Smooth muscle cell of the brain vasculature (primary cell): ENCODE measurements at regions not wholly inside any gene's neighbourhood (a gene's known extent, or its start where the extent isn't known, plus 50 kb on each side); places are given as distances from the start of the nearest gene placed in this dataset.
"Not testable (repeated sequence)": the region's sequence is repeated elsewhere in the genome, so short reads cannot be mapped to it uniquely, and the experiment has no call there.

ENCODE experiments used
- DNase-seq: peaks from one replicate; pipeline ENCODE4 v3.0.0-alpha.2; 2012; ENCODE audit warnings: low read depth, low spot score

DNA sequence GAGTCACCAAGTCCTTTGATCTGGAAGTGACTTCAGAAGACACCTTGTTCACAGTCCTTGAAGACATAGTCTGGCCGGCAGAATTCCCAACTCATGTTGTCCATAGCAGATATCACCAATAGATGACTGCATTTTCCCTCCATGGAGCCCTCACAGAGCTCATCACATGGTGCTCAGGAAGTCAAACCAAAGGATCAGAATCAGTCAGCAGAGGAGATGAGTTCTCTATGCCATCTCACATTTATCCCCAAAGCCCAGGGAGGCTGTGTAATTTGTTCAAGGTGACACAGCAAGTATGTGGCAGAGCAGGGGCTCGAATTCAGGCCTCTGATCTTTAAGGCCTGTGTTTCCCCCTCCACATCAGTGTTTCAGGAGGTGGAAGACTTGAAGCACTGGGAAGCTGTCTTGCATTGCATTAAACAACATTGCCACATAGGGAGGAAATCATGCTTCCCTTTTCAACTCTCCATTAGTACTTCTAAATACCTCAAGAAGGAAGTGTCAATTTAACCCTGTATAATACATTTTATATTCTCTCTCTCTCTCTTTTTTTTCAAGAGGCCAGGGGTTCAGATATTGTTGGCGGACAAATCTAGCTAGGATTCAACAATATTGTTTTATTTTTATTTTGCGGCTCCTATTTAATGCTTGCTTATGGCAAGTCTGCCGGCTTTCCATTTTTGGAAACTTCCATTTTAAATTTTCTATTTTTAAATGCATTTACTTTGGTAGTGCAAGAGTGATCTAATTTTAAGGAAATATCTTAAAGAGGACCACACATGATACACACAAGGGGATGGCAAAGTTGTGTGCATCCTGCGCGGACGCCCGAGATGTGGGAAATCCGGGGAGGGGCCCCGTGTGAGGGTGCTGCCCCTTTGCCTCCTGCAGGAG, 61.9 kb downstream of the NPIPB5 start:
- not testable (repeated sequence) for DNase-seq

DNA sequence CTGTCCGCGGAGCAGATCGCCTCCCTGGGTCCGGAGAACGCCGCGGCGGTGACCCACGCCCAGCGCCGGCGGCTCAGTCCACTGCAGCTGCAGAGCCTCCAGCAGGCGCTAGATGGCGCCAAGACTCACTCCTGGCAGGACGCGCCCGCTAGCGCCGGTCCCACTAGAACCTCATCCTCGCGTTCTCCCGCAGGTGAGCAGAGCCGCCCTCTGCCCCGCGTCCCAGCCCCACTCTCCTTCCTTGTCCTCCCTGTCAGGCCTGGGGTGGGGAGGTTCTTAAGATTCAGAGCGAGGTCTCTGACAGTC, 62.5 kb downstream of the NPIPB5 start:
- not testable (repeated sequence) for DNase-seq

DNA sequence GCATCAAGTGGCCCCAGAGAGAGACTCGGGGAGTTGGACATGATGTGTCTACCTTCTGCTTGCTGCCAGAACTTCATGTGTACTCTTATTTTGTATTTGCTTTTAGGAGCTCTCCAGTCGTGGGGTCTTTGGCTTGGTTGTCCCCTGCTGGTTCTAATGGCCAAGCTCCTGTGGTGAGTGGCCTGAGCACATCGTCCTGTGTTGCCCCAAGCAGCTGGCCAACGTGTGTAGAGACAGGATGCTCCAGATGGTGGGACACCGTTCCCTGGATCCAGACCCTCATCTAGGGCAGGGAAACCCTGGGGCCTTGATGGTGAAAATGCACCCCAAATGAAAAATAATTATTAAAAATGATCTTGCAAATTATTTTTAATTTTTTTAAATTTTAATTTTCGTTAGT, 65.8 kb downstream of the NPIPB5 start:
- DNase-seq: not testable (repeated sequence)

DNA sequence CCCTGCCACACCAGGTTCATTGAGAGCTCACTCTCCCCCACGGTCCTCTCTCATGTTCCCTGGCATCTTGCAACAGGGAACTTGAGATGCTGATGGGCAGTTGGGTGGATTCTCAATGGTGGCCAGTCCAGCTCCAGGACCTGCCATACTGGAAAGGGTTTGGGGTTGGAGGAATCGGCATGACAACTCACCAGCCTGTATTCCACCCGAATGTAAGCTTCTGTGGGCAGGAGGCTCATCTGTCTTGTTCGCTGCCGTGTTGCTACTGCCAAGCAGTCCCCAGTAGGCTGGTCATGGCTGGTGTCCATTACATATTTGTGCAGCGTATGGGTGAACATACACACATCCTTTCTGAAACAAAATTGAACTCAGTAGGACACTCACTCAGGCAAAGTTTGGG, 72.5 kb downstream of the NPIPB5 start:
- not testable (repeated sequence) for DNase-seq

DNA sequence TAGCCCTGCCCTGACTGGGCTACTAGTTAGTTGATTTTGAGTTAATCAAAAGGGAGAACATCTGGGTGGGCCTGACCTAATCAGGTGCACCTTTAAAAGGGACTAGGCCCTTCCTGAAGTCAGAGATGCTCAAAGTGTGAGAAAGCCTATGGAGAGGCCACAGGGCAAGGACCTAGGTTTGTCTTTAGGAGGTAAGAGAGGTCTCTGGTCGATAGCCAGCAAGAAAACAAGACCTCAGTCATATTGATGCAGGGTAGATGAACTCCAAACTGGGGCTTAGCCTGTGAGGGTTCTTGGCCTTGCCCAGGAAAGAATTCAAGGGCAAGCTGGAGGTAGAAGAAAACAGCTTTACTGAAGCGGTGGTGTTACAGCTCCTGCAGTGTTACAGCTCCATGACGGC, 73.8 kb downstream of the NPIPB5 start:
- DNase-seq: not testable (repeated sequence)

DNA sequence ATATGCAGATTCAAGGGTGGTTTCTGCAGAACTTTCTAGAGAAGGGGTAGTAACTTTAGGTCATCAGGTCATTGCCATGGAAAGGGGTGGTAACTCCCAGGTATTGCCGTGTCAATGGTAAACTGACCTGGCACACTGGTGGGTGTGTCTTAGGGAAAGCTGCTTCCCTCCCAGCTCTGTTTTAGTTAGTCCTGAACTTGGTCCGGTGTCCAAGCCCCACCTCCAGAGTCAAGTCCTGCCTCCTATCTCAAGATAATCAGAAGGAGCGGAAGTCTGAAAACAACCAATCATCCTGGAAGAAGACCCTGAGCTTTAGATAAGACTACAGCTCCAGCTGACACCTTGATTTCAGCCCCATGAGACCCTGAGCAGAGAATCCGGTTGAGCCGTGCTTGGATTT, 74.2 kb downstream of the NPIPB5 start:
- DNase-seq: not testable (repeated sequence)

DNA sequence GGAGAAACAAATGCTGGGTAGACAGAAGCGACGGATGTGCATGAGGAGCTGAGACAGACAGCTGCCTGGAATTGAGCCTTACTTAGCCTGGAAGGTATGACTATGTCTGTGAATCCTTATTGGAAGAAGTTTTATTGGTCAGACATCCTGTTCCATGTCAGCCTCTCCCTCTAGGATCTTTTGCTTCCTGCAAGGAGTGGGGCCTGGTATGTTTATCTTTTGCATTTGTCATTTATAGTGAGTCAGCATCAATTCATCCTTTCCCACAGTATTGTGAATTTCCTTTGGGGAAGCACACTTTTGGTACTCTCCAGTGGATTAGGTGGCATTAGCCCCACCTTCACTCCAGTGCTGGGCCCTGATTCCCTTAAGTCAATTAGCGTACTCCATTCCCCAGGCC, 74.7 kb downstream of the NPIPB5 start:
- not testable (repeated sequence) for DNase-seq

DNA sequence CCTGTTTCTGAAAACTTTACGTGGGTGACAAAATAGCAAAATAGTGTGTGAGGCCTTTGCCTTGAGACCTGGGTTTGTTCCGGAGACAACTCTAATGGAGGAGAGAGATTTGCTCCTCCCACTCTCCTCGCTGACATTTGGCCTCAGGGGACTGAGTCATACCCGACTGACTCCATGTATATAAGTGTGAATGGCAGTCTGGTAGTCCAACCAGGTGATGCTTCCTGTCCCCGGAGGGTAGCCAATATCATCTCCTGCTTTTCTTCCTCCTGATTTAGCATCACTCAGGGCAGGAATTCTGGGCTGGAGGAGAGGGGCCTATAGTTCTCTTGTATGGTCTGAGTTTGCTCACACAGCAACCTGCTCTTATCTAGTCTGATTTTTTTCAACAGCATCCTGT, 76.0 kb downstream of the NPIPB5 start:
- DNase-seq: not testable (repeated sequence)

DNA sequence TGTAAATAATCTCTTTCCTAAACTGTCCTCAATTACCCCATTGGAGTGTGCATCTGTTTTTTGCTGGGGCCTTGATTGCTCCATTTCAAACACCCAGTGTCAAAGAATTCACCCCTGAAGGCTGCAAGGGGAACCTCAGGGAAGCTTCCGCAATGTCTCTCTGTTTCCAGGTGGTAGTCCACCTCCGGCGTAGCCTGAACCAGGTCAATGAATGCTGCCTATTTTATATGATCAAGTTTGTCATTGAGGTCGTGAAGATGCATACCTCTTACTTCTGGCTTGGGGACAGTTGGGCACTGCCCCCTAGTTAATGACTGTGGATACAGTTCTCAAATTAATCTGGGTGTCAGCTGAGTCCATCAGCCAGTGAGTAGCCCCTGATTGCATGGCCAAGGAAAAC, 79.1 kb downstream of the NPIPB5 start:
- not testable (repeated sequence) for DNase-seq

DNA sequence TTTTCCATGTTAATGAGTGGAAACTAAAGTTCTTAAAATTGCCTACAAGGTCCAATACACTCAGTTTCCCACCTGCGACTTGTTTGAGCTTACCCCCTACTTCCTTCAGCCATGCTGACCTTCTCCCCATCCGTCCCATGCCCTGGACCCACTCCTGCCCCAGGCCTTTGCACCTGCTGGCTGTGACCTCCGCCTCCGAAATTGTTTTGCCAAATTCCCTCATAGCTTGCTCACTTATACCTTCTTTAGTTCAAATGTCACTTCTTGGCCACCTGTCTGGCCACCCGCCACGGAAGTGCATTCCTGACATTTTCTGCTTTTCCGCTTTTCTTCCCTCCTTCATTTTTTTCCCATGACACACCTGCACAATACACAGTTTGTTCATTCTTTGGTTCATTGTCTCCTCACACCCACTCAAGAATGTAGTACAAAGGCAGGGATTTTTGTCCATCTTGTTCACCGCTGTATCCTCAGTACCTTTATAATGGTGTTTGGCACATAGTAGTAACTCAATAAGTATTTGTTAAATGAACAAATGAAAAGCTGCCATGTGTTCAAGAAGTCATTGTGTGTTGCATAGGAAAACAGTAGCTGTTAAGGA, 85.9 kb downstream of the NPIPB5 start:
- not testable (repeated sequence) for DNase-seq

DNA sequence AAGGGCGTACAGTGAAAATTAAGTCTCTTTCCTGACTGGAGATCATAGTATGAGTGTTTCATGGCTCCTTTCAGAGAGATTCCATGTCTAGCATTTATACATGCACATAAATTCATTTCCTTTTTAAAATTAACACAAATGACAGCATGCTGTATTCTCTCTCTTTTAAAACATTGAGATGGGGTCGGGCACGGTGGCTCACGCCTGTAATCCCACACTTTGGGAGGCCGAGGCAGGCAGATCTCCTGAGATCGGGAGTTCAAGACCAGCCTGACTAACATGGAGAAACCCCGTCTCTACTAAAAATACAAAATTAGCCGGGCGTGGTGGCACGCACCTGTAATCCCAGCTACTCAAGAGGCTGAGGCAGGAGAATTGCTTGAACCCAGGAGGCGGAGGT, 93.1 kb downstream of the NPIPB5 start:
- DNase-seq: not testable (repeated sequence)

DNA sequence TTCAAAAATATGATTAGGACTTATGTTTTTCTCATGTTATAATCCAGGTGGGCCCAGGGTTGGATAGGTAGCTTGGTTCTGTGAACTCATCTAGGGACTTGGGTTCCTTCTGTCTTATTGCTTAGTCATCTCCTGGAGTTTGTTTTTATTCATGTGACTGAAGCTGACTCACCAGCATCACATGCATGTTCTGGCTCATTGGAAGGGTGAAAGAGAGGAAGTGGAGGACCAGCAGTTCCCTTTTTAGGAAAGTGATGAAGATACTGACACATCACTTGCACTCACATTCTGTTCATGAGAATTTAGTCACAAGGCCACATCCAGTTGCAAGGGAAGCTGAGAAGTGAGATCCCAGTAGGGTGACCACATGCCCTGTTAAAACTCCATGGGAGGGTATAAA, 95.9 kb downstream of the NPIPB5 start:
- not testable (repeated sequence) for DNase-seq

DNA sequence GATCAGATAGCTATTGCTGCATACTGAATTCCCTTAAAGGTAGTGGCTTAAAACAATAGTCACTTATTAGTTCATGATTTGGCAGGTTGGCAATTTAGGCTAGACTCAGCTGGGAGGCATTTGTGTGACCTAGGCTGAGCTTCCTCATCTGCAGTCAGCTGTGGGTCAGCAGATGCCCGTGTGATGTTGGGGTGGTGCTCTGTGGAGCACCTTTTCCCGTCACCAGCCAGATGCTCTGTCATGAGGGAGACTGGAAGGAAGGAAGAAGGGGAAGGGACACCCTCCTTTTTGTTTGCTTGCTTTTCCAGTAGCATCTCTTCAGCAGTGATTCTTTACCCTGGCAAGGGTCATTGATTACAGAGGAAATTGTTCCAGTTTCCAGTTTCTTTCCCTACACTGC, 99.1 kb downstream of the NPIPB5 start:
- DNase-seq: not testable (repeated sequence)

DNA sequence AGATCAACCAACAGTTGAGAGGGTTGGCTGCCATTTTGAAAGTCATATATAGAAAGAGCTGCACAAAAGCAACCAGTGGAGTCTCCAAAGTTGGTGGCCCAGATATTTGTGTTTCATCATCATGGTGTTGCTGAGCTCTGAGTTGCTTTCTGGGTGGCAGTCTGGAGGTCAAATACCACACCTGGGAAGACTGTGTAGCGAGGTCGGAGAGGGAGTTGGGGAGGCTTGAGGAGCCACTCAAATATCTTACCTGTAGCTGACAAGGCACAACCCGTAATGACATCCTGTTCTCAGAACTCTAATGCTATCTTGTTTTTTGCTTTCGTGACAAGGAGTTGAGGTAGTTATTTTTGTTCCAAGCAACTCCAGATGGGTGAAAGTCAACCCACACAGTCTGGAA, 100.4 kb downstream of the NPIPB5 start:
- DNase-seq: not testable (repeated sequence)

DNA sequence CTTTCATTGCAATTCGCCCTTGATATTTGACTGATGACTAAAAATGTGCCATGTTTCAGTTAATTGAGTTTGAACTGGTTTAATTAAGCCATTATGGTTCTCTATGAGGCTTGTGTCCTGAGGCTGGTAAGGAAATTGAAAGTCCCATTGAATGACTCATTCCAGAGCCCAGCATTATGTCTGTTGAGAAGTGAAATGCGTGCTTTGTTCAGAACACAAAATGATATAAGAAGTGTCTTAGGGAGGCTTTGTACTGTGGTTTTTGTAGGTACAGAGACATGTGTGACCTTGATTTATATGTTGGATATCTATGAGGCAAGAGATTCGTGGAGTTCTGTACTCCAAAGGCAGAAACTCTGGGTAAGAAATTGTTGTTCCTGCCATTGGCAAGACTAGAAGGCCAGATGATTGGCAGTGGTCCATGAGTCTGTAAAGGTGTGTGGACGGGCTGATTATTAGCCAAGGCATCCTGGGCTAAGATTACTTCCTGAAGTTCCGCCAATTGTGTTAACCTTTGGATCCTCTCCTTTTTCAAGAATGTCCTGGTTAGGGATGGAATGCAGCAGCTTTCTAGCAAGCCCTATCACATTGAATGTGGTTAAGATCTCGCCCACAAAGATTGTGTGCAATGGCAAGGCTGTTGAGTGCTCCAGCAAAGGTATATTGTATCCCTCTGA, 103.7 kb downstream of the NPIPB5 start:
- no peak for DNase-seq

DNA sequence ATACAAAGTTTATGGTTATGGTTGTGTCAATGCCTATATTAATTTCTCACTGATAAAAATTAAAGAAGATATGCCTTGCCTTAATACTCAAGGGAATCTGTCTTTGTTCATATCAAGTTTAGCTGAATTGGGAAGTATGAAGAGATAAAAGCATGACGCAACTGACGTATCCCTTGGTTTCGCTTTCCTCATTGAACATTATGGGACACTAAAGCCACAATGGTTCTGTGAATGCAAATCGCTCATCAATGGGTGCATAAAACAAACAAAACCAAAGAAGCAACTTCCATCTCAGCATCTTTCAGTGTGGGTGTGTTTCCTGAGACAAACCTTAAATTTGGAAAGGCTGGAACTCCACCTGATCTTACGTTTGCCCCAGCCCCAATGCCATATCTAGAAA, 108.2 kb downstream of the NPIPB5 start:
- no peak for DNase-seq

DNA sequence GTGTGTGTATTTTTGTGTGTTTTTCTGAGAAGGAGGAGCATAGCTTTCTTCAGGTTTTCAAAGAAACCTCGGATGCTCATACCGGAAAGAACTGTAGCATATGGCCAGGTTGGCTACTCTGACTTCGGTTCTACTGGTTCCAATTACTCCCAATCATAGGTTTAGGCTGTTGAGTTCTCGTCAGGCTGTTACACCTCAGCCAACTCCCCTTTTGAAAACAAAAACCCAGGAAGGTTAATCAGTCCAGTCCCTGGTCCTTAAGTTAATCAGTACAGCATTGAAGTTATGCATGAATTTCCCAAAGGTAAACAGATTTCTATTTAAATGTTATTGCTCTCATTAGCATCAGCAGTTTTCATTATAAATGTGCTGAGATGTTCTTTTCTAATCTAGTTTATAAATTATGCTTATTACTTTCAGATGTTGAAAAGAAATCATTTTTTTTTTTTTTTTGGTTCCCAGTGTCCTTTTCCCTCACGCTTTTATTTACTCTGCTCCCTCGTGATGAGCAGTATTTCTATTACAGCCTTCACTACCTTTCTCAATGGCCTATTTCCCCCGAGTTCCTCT, 111.0 kb downstream of the NPIPB5 start:
- DNase-seq: no peak

DNA sequence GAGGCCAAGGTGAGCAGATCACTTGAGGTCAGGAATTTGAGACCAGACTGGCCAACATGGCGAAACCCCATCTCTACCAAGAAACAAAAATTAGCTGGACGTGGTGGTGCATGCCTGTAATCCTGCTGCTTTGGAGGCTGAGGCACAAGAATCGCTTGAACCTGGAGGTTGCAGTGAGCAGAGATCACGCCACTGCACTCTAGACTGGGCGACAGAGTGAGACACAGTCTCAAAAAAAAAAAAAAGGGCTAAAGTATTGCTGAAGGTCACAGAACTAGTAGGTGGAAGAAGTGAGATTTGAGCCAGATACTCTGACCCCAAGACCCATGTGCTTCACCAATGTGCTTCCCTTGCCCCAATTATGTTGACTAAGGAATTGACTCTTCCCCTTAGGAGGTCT, 112.0 kb downstream of the NPIPB5 start:
- DNase-seq: no peak

DNA sequence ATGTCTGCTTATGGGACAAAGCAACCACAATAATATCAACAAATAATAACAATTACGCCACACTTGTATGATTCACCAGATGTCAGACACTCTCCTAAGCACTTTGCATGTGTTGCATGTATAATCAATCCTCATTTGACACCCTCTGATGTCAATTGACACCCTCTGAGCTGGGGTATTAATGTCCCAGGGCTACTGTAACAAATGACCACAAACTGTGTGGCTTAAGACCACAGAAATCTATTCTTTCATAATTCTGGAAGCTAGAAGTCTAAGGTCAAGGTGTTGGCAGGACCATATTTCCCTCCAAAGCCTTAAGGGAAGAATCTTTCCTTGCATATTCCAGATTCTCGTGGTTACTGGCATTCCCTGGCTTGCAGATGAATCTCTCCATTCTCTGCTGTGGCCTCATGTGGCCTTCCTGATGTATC, 112.7 kb downstream of the NPIPB5 start:
- DNase-seq: no peak

DNA sequence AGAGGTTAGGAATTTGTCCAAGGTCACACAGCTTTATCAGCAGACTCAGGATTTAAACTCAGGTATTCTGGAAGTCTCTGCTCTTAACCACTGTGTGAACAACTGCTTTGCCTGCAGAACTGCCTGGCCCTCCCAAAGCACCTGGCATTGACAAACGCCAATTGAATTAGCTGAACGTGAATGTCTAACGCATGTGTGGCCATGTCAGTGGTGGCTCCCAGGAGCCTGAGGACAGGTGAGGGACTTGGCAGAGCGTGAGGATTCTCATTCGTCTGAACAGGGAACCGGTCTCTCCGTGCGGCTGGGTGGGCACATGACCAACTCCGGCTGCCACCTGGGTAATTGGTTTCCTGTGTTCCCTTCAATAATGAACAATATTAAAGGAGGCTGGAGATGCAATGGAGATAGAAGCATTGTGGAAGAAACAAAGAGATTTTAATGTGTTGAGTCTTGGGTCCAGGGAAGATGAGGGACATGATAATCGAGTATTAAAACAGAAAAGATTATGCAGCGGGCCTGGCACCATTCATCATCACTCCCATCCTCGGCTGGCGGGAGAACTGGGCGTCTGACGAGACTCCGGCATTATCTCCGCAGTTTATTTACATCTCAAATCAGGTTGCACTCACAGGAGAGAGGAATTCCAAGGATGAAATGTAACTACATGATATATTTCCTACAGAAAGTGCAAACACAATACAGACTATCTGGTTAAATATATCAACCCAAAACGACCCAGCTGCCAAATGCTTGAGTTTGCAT, 113.5 kb downstream of the NPIPB5 start:
- no peak for DNase-seq

DNA sequence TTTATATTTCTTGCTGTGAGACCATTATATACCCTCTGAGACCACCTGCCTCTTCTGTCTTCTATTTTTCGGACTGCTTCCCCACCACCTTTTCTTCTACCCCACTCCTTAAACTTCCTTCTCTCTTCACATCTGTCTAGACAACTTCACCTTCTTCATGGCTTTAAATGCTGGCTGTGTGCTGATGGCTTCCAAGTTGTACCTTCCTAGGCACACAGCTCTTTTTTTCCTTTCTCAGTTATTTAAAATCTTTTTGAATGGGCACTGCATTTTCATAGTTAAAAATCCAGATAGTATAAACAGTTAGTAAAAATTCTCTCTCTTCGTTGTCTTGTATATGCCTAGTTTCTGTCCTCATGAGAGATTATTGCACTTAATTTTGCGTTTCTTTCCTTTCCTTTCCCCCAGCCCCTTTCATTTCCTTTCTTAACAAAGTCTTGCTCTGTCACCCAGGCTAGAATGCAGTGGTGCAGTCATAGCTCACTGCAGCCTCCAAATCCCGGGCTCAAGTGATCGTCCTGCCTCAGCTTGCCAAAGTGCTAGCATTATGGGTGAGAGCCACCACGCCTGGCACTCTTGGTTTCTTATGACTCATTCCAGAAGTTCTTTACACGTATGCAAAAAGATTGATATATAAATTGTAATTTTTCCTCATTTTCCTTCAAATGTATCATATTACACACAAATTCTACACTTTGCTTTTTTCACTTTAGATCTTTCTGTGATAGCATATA, 114.3 kb downstream of the NPIPB5 start:
- DNase-seq: no peak
